ENCODE measurements at regions not wholly inside any gene's neighbourhood (a gene's known extent, or its start where the extent isn't known, plus 50 kb on each side); places are given as distances from the start of the nearest gene placed in this dataset.

GRCh38 chr6:167733740-167734661, 92.7 kb upstream of the AFDN start (continued):
- TF ChIP-seq ZNF850 (CRISPR knock-in tag; conservative IDR thresholded peaks at IDR 0.05): no peak
- TF ChIP-seq SMC3 (IDR thresholded peaks at IDR 0.05; ENCODE audit: low read length): no peak
- peak; percentile 34 to 82; a peak in 3 of 4 replicates for TF ChIP-seq POLR2A (IDR thresholded peaks at IDR 0.05; ENCODE audit: insufficient read depth in 1 of 2, low read depth in 2 of 2, low read length in 2 of 2)
- no peak for TF ChIP-seq SETDB1 (CRISPR knock-in tag; IDR thresholded peaks at IDR 0.05; ENCODE audit: borderline replicate concordance)
- TF ChIP-seq, protein P1, sequence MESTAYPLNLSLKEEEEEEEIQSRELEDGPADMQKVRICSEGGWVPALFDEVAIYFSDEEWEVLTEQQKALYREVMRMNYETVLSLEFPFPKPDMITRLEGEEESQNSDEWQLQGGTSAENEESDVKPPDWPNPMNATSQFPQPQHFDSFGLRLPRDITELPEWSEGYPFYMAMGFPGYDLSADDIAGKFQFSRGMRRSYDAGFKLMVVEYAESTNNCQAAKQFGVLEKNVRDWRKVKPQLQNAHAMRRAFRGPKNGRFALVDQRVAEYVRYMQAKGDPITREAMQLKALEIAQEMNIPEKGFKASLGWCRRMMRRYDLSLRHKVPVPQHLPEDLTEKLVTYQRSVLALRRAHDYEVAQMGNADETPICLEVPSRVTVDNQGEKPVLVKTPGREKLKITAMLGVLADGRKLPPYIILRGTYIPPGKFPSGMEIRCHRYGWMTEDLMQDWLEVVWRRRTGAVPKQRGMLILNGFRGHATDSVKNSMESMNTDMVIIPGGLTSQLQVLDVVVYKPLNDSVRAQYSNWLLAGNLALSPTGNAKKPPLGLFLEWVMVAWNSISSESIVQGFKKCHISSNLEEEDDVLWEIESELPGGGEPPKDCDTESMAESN (CRISPR knock-in tag; conservative IDR thresholded peaks at IDR 0.05): peak; percentile 94
- TF ChIP-seq ZBTB40 (IDR thresholded peaks at IDR 0.05): no peak
- peak; percentile 49 for TF ChIP-seq ZBTB40 (CRISPR knock-in tag; IDR thresholded peaks at IDR 0.05)
- TF ChIP-seq PAF1 (CRISPR knock-in tag; IDR thresholded peaks at IDR 0.05): no peak
- no peak for TF ChIP-seq RARG (CRISPR knock-in tag; IDR thresholded peaks at IDR 0.05; ENCODE audit: low read depth)
- peak; percentile 100 for TF ChIP-seq HDAC2 (CRISPR knock-in tag; IDR thresholded peaks at IDR 0.05)
- TF ChIP-seq STAT5B (CRISPR knock-in tag; IDR thresholded peaks at IDR 0.05): no peak; the same call in 1 of the 2 replicates
- TF ChIP-seq, protein P2, sequence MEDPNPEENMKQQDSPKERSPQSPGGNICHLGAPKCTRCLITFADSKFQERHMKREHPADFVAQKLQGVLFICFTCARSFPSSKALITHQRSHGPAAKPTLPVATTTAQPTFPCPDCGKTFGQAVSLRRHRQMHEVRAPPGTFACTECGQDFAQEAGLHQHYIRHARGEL (CRISPR knock-in tag; IDR thresholded peaks at IDR 0.05): no peak
- TF ChIP-seq CBX5 (CRISPR knock-in tag; IDR thresholded peaks at IDR 0.05; ENCODE audit: borderline replicate concordance): peak; percentile 90; the same call in 1 of the 2 replicates
- TF ChIP-seq SAP130 (CRISPR knock-in tag; IDR thresholded peaks at IDR 0.05; ENCODE audit: low read depth): peak; percentile 95
- peak; percentile 98 for TF ChIP-seq SOX13 (IDR thresholded peaks at IDR 0.05)
- peak in 1 of 2 experiments; percentile 100; a peak in 2 of 4 replicates for TF ChIP-seq SOX13 (CRISPR knock-in tag; conservative IDR thresholded peaks at IDR 0.05 in 1 of 2, IDR thresholded peaks at IDR 0.05 in 1 of 2)
- TF ChIP-seq ZBTB39 (CRISPR knock-in tag; IDR thresholded peaks at IDR 0.05): peak; percentile 98
